Keratinocyte (primary cell): ENCODE measurements at regions not wholly inside any gene's neighbourhood (a gene's known extent, or its start where the extent isn't known, plus 50 kb on each side); places are given as distances from the start of the nearest gene placed in this dataset.

Experiments
- EZH2 ChIP-seq: IDR thresholded peaks from one replicate; pipeline ENCODE4 v1.6.1; 2012; ENCODE audit warnings: inconsistent platforms, mild to moderate bottlenecking, low read length, moderate library complexity
- TF ChIP-seq, protein P1 (sequence below), 3 experiments: IDR thresholded peaks in 1 of 3; conservative IDR thresholded peaks in 1 of 3; optimal IDR thresholded peaks in 1 of 3; 2 replicates in 2 of 3; 3 replicates in 1 of 3; pipeline versions ENCODE3 to v1.5.1; 2011; ENCODE audit warnings: low read length in 3 of 3, mild to moderate bottlenecking in 3 of 3, moderate library complexity in 2 of 3, control low read depth in 1 of 3, inconsistent platforms in 1 of 3; ENCODE audit not compliant: insufficient read depth in 2 of 3; ENCODE audit errors: extremely low read depth in 1 of 3

DNA sequence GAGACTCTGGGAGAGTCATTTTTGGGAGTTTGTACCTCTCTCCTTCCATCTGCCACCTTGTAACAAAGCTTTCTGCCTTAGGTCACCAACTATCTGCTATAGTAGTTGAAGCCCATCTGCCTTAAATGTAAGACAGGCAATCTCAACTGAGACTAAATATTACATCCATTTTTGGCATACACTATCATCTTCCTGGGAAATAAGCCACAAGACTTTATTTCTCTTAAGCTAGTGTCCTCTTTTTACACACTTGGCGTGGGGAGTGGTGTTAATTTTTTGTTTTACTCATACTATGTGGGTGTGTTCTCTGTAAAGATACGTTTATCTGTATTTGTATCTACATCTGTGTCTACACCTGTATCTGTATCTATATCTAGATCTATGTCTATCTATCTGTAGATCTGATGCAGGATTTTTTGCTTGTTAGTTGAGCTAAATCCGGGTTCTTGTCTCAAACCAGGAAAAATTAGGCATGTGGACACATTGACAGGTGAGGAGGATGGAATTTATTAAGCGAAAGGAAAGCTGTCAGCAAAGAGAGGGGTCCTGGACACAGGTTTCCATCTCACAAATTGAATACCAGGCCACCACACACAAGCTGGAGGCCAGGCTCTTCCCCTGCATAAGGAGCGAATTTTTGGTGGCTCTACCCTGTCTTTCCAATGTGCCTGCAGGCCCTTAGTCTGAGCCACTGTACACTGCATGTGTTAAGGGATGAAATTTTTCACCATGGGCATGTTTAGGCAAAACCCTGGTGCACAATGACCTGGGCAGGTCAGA, 64.8 kb upstream of the RND3 start:
- TF ChIP-seq, protein P1, sequence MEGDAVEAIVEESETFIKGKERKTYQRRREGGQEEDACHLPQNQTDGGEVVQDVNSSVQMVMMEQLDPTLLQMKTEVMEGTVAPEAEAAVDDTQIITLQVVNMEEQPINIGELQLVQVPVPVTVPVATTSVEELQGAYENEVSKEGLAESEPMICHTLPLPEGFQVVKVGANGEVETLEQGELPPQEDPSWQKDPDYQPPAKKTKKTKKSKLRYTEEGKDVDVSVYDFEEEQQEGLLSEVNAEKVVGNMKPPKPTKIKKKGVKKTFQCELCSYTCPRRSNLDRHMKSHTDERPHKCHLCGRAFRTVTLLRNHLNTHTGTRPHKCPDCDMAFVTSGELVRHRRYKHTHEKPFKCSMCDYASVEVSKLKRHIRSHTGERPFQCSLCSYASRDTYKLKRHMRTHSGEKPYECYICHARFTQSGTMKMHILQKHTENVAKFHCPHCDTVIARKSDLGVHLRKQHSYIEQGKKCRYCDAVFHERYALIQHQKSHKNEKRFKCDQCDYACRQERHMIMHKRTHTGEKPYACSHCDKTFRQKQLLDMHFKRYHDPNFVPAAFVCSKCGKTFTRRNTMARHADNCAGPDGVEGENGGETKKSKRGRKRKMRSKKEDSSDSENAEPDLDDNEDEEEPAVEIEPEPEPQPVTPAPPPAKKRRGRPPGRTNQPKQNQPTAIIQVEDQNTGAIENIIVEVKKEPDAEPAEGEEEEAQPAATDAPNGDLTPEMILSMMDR (optimal IDR thresholded peaks at IDR 0.05 in 1 of 3, IDR thresholded peaks at IDR 0.05 in 1 of 3, conservative IDR thresholded peaks at IDR 0.05 in 1 of 3; ENCODE audit: extremely low read depth in 1 of 3, insufficient read depth in 2 of 3, low read length in 3 of 3) = no peak
- no peak for TF ChIP-seq EZH2
